Choroid plexus epithelial cell (primary cell): ENCODE measurements at regions not wholly inside any gene's neighbourhood (a gene's known extent, or its start where the extent isn't known, plus 50 kb on each side); places are given as distances from the start of the nearest gene placed in this dataset.

ENCODE experiments used
- DNase-seq: peaks from one replicate; pipeline ENCODE4 v3.0.0-alpha.2; 2010; ENCODE audit warnings: low read depth
- H3K4me3 ChIP-seq: 2 replicates; pipeline ENCODE4 v1.5.1; 2011; ENCODE audit warnings: low read depth, mild to moderate bottlenecking, control low read depth, low read length, moderate library complexity
- CTCF ChIP-seq: conservative IDR thresholded peaks from 2 replicates; pipeline ENCODE4 v1.5.1; 2011; ENCODE audit warnings: low read depth, mild to moderate bottlenecking, control low read depth, inconsistent platforms, low read length, moderate library complexity

GRCh38 chr3:150218841-150219240, 189.3 kb upstream of the TSC22D2 start:
- no peak for TF ChIP-seq CTCF
- DNase-seq = no peak
- no peak overlapping the region for H3K4me3 ChIP-seq

GRCh38 chr3:150218236-150218635, 189.9 kb upstream of the TSC22D2 start:
- no peak for TF ChIP-seq CTCF
- DNase-seq = peak; percentile 25

GRCh38 chr3:150217691-150218090, 190.4 kb upstream of the TSC22D2 start:
- no peak for TF ChIP-seq CTCF
- H3K4me3 ChIP-seq = no peak overlapping the region
- no peak for DNase-seq

More at GRCh38 chr3:150218236-150218635, 189.9 kb upstream of the TSC22D2 start:
- H3K4me3 ChIP-seq = no peak overlapping the region

GRCh38 chr3:150216866-150217600, 191.1 kb upstream of the TSC22D2 start:
- no peak for DNase-seq
- H3K4me3 ChIP-seq = no peak overlapping the region
- no peak for TF ChIP-seq CTCF

GRCh38 chr3:150216041-150216811, 191.9 kb upstream of the TSC22D2 start:
- no peak overlapping the region for H3K4me3 ChIP-seq
- DNase-seq = peak; percentile 87
- peak; percentile 34 for TF ChIP-seq CTCF

DNA sequence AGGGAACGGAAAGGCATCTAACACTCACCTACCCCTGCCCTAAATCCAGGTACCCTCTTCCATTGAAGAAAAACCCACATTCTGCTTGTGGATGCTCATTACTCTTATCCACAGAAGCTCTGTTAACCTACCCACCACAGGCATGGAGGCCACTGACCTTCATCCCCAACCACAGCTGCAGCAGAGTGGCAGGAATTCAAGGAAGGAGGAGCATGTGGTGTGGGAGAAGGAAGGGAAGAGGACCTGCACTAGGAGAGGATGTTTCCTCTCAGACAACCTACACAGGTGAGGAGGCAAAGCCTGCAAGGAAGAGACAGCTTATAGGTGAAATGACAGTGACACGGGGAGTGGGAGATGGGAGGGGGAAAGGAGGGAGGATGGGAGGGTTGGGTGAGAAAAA, 192.5 kb upstream of the TSC22D2 start:
- DNase-seq = peak; percentile 39
- TF ChIP-seq CTCF = no peak
- H3K4me3 ChIP-seq = no peak overlapping the region
